Ishikawa (cell line): ENCODE measurements at regions not wholly inside any gene's neighbourhood (a gene's known extent, or its start where the extent isn't known, plus 50 kb on each side); places are given as distances from the start of the nearest gene placed in this dataset.

Source experiments
- CEBPB ChIP-seq: IDR thresholded peaks from 2 replicates; pipeline ENCODE4 v1.6.1; 2012
- CREB1 ChIP-seq: IDR thresholded peaks from 2 replicates; pipeline ENCODE4 v1.6.1; 2012; ENCODE audit warnings: low read depth
- EP300 ChIP-seq: IDR thresholded peaks from 2 replicates; pipeline ENCODE4 v1.6.1; 2012; ENCODE audit warnings: borderline replicate concordance
- NFIC ChIP-seq: IDR thresholded peaks from 2 replicates; pipeline ENCODE4 v1.6.1; 2012
- RAD21 ChIP-seq: IDR thresholded peaks from 2 replicates; pipeline ENCODE4 v1.6.1; 2012; ENCODE audit warnings: low read depth
- TAF1 ChIP-seq: IDR thresholded peaks from 2 replicates; pipeline ENCODE4 v1.6.1; 2012; ENCODE audit warnings: low read depth, mild to moderate bottlenecking
- TCF12 ChIP-seq: IDR thresholded peaks from 2 replicates; pipeline ENCODE4 v1.6.1; 2012; ENCODE audit warnings: low read depth
- YY1 ChIP-seq: IDR thresholded peaks from 2 replicates; pipeline ENCODE4 v1.6.1; 2012; ENCODE audit warnings: low read depth
- TF ChIP-seq, protein P1 (sequence below): IDR thresholded peaks from 2 replicates; pipeline ENCODE4 v1.6.1; 2012
- TF ChIP-seq, protein P2 (sequence below): IDR thresholded peaks from 2 replicates; pipeline ENCODE4 v1.6.1; 2012
- TF ChIP-seq, protein P3 (sequence below): IDR thresholded peaks from 2 replicates; pipeline ENCODE4 v1.6.1; 2012; ENCODE audit warnings: low read depth, mild to moderate bottlenecking

DNA sequence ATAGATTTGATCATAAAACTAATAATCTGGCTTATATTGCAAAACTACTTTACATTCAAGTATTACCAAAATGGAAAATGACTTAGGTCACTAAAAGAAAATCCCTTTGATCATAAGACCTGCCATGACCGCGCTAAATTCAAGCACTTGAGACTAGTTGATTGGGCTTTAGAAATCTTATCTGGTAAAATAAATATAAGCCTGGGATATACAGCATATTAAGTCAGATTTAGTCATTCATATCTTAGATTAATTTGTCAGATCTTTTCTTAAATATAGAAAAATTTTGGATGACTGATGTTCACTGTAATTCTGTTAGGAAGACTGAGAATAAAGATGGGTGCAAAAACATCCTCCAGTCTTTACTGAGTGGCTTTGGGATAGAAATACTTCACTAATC is 450.0 kb downstream of the HTR7 start:
- TF ChIP-seq NFIC (no peak), CEBPB (no peak), TCF12 (no peak), TAF1 (no peak), RAD21 (no peak), EP300 (no peak), YY1 (no peak), CREB1 (no peak)
- TF ChIP-seq, protein P1, sequence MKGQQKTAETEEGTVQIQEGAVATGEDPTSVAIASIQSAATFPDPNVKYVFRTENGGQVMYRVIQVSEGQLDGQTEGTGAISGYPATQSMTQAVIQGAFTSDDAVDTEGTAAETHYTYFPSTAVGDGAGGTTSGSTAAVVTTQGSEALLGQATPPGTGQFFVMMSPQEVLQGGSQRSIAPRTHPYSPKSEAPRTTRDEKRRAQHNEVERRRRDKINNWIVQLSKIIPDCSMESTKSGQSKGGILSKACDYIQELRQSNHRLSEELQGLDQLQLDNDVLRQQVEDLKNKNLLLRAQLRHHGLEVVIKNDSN: no peak
- TF ChIP-seq, protein P2, sequence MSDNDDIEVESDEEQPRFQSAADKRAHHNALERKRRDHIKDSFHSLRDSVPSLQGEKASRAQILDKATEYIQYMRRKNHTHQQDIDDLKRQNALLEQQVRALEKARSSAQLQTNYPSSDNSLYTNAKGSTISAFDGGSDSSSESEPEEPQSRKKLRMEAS: no peak
- TF ChIP-seq, protein P3, sequence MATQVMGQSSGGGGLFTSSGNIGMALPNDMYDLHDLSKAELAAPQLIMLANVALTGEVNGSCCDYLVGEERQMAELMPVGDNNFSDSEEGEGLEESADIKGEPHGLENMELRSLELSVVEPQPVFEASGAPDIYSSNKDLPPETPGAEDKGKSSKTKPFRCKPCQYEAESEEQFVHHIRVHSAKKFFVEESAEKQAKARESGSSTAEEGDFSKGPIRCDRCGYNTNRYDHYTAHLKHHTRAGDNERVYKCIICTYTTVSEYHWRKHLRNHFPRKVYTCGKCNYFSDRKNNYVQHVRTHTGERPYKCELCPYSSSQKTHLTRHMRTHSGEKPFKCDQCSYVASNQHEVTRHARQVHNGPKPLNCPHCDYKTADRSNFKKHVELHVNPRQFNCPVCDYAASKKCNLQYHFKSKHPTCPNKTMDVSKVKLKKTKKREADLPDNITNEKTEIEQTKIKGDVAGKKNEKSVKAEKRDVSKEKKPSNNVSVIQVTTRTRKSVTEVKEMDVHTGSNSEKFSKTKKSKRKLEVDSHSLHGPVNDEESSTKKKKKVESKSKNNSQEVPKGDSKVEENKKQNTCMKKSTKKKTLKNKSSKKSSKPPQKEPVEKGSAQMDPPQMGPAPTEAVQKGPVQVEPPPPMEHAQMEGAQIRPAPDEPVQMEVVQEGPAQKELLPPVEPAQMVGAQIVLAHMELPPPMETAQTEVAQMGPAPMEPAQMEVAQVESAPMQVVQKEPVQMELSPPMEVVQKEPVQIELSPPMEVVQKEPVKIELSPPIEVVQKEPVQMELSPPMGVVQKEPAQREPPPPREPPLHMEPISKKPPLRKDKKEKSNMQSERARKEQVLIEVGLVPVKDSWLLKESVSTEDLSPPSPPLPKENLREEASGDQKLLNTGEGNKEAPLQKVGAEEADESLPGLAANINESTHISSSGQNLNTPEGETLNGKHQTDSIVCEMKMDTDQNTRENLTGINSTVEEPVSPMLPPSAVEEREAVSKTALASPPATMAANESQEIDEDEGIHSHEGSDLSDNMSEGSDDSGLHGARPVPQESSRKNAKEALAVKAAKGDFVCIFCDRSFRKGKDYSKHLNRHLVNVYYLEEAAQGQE: no peak
